Fibroblast of lung (primary cell): ENCODE measurements at regions not wholly inside any gene's neighbourhood (a gene's known extent, or its start where the extent isn't known, plus 50 kb on each side); places are given as distances from the start of the nearest gene placed in this dataset.

Experiments
- EZH2 ChIP-seq: IDR thresholded peaks from 2 replicates; pipeline ENCODE4 v1.5.1; 2012; ENCODE audit warnings: low read length, control low read depth, mild to moderate bottlenecking; ENCODE audit errors: missing control alignments
- TF ChIP-seq, protein P1 (sequence below), 2 donors: IDR thresholded peaks in 1 of 2; conservative IDR thresholded peaks in 1 of 2; 1 replicate in 1 of 2; 2 replicates in 1 of 2; pipeline ENCODE4 v1.5.1; 2011 to 2012; ENCODE audit warnings: low read length in 2 of 2, control low read depth in 1 of 2, inconsistent platforms in 1 of 2, low read depth in 1 of 2, mild to moderate bottlenecking in 1 of 2

DNA sequence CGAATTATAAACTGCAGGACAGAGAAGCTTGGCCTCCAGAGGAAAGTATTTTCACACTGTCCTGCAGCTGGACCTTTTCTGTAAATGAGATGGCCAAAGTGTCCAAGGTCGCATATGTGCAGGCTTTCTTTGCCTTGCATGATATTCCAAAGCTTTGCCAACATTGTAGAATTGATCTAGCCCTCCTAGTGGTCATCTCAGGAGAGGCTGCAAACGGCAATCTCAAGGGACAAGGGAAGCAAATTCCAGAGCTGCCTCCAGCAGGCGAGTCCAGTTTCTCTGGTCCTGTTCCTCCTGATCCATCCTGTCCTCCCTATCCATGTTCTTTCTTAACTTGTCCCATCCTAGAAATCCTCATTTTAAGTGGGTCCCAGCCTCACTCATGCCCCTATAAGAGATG, 373.4 kb upstream of the PCDH15 start:
- TF ChIP-seq, protein P1, sequence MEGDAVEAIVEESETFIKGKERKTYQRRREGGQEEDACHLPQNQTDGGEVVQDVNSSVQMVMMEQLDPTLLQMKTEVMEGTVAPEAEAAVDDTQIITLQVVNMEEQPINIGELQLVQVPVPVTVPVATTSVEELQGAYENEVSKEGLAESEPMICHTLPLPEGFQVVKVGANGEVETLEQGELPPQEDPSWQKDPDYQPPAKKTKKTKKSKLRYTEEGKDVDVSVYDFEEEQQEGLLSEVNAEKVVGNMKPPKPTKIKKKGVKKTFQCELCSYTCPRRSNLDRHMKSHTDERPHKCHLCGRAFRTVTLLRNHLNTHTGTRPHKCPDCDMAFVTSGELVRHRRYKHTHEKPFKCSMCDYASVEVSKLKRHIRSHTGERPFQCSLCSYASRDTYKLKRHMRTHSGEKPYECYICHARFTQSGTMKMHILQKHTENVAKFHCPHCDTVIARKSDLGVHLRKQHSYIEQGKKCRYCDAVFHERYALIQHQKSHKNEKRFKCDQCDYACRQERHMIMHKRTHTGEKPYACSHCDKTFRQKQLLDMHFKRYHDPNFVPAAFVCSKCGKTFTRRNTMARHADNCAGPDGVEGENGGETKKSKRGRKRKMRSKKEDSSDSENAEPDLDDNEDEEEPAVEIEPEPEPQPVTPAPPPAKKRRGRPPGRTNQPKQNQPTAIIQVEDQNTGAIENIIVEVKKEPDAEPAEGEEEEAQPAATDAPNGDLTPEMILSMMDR (conservative IDR thresholded peaks at IDR 0.05 in 1 of 2, IDR thresholded peaks at IDR 0.05 in 1 of 2; ENCODE audit: low read depth in 1 of 2, low read length in 2 of 2): peak in 1 of 2 donors; percentile 25
- no peak for TF ChIP-seq EZH2
